Mesothelial cell of epicardium (in vitro differentiated cells): ENCODE measurements at regions not wholly inside any gene's neighbourhood (a gene's known extent, or its start where the extent isn't known, plus 50 kb on each side); places are given as distances from the start of the nearest gene placed in this dataset.

Source experiments
- DNase-seq, 2 experiments: peaks; one replicate each; pipeline ENCODE4 v3.0.0; 2021; ENCODE audit warnings: low spot score in 2 of 2; ENCODE audit not compliant: unreplicated experiment in 2 of 2
- H3K27ac Mint-ChIP-seq: 2 replicates; pipeline ENCODE4 v1.8.0; 2021; ENCODE audit warnings: mixed read lengths
- H3K27me3 Mint-ChIP-seq: 2 replicates; pipeline ENCODE4 v1.8.0; 2021; ENCODE audit warnings: low read depth, mixed read lengths
- H3K36me3 Mint-ChIP-seq: 2 replicates; pipeline ENCODE4 v1.8.0; 2021; ENCODE audit warnings: mixed read lengths
- H3K4me1 Mint-ChIP-seq: 2 replicates; pipeline ENCODE4 v1.8.0; 2021; ENCODE audit warnings: mixed read lengths
- H3K4me3 Mint-ChIP-seq: 2 replicates; pipeline ENCODE4 v1.8.0; 2021; ENCODE audit warnings: mild to moderate bottlenecking, moderate library complexity, mixed read lengths
- H3K9me3 Mint-ChIP-seq: 2 replicates; pipeline ENCODE4 v1.8.0; 2021; ENCODE audit warnings: mixed read lengths
- CTCF ChIP-seq: fragments of 200-600 bp; sonication (generic); IDR thresholded peaks from one replicate; pipeline ENCODE4 v1.5.0; 2021; ENCODE audit warnings: antibody characterized with exemption; ENCODE audit not compliant: unreplicated experiment

- no peak for DNase-seq
- H3K36me3 Mint-ChIP-seq = no peaks in the 10 kb centered on the region
- H3K9me3 Mint-ChIP-seq = peaks cover 17% of the 10 kb centered on the region
- peaks cover 13% of the 10 kb centered on the region for H3K27me3 Mint-ChIP-seq
- H3K4me1 Mint-ChIP-seq = no peaks in the 10 kb centered on the region
- no peak overlapping the region for H3K4me3 Mint-ChIP-seq
- TF ChIP-seq CTCF = no peak
- no peak overlapping the region for H3K27ac Mint-ChIP-seq
Measured at GRCh38 chr3:147471741-147472140, 62.6 kb downstream of the ZIC1 start.

- Mint-ChIP-seq H3K27me3 (peaks cover 12% of the 10 kb centered on the region), H3K9me3 (peaks cover 17% of the 10 kb centered on the region), H3K4me3 (no peak overlapping the region), H3K4me1 (no peaks in the 10 kb centered on the region), H3K27ac (no peak overlapping the region), H3K36me3 (no peaks in the 10 kb centered on the region)
- no peak for DNase-seq
- no peak for TF ChIP-seq CTCF
Measured at GRCh38 chr3:147472846-147473245, 63.7 kb downstream of the ZIC1 start.

GRCh38 chr3:147483145-147483544 is 74.0 kb downstream of the ZIC1 start:
- H3K27ac Mint-ChIP-seq = no peak overlapping the region
- H3K4me3 Mint-ChIP-seq = no peak overlapping the region
- H3K4me1 Mint-ChIP-seq = peaks cover 6% of the 10 kb centered on the region
- no peak for TF ChIP-seq CTCF
- no peaks in the 10 kb centered on the region for H3K27me3 Mint-ChIP-seq
- no peaks in the 10 kb centered on the region for H3K36me3 Mint-ChIP-seq
- no peak for DNase-seq
- no peaks in the 10 kb centered on the region for H3K9me3 Mint-ChIP-seq

GRCh38 chr3:147483578-147483977 is 74.4 kb downstream of the ZIC1 start:
- TF ChIP-seq CTCF = no peak
- Mint-ChIP-seq H3K4me3 (no peak overlapping the region), H3K27ac (no peak overlapping the region), H3K9me3 (no peaks in the 10 kb centered on the region), H3K36me3 (no peaks in the 10 kb centered on the region), H3K4me1 (peaks cover 6% of the 10 kb centered on the region), H3K27me3 (no peaks in the 10 kb centered on the region)
- DNase-seq = no peak

GRCh38 chr3:147493065-147493464 is 83.9 kb downstream of the ZIC1 start:
- Mint-ChIP-seq H3K27me3 (peaks cover 17% of the 10 kb centered on the region), H3K36me3 (no peaks in the 10 kb centered on the region), H3K9me3 (no peaks in the 10 kb centered on the region), H3K4me1 (peaks cover 4% of the 10 kb centered on the region), H3K27ac (no peak overlapping the region), H3K4me3 (no peak overlapping the region)
- TF ChIP-seq CTCF = no peak
- no peak for DNase-seq

GRCh38 chr3:147493666-147494065 is 84.5 kb downstream of the ZIC1 start:
- no peak for TF ChIP-seq CTCF
- H3K4me1 Mint-ChIP-seq = peaks cover 4% of the 10 kb centered on the region
- H3K27me3 Mint-ChIP-seq = peaks cover 17% of the 10 kb centered on the region
- H3K9me3 Mint-ChIP-seq = no peaks in the 10 kb centered on the region
- no peaks in the 10 kb centered on the region for H3K36me3 Mint-ChIP-seq
- no peak for DNase-seq
- no peak overlapping the region for H3K27ac Mint-ChIP-seq
- H3K4me3 Mint-ChIP-seq = no peak overlapping the region
